ENCODE measurements at regions not wholly inside any gene's neighbourhood (a gene's known extent, or its start where the extent isn't known, plus 50 kb on each side); places are given as distances from the start of the nearest gene placed in this dataset.

- DNase-seq (ENCODE audit: low read depth, low spot score): no peak
- ChIA-PET CTCF (interaction anchor here (1.5 kb wide), 1 partner anchor 46 kb away, joined by 4 read pairs; no protein-coding TSS in a partner anchor), POLR2A (no interaction called here)
- Histone ChIP-seq H3K27ac (ENCODE audit: low read depth, low read length) (no peak overlapping the region), H3K4me3 (ENCODE audit: low read depth, low read length) (no peak overlapping the region), H3K27me3 (ENCODE audit: control insufficient read depth, insufficient read depth, low read length) (no peaks in the 10 kb centered on the region), H3K9me3 (ENCODE audit: control insufficient read depth, insufficient read depth, low read length) (no peaks in the 10 kb centered on the region)
- no peak for TF ChIP-seq CTCF (IDR thresholded peaks at IDR 0.05; ENCODE audit: low read depth, low read length)
Measured at GRCh38 chr2:176409671-176410070, 140.4 kb downstream of the MTX2 start.

GRCh38 chr2:176412136-176412535 is 142.9 kb downstream of the MTX2 start:
- Histone ChIP-seq H3K4me3 (ENCODE audit: low read depth, low read length) (no peak overlapping the region), H3K27ac (ENCODE audit: low read depth, low read length) (no peak overlapping the region), H3K27me3 (ENCODE audit: control insufficient read depth, insufficient read depth, low read length) (no peaks in the 10 kb centered on the region), H3K9me3 (ENCODE audit: control insufficient read depth, insufficient read depth, low read length) (no peaks in the 10 kb centered on the region)
- CTCF ChIA-PET: no interaction called here
- POLR2A ChIA-PET: no interaction called here
- TF ChIP-seq CTCF (IDR thresholded peaks at IDR 0.05; ENCODE audit: low read depth, low read length): no peak
- no peak for DNase-seq (ENCODE audit: low read depth, low spot score)

GRCh38 chr2:176413786-176414185 is 144.5 kb downstream of the MTX2 start:
- Histone ChIP-seq H3K27ac (ENCODE audit: low read depth, low read length) (no peak overlapping the region), H3K9me3 (ENCODE audit: control insufficient read depth, insufficient read depth, low read length) (no peaks in the 10 kb centered on the region), H3K27me3 (ENCODE audit: control insufficient read depth, insufficient read depth, low read length) (no peaks in the 10 kb centered on the region), H3K4me3 (ENCODE audit: low read depth, low read length) (no peak overlapping the region)
- no peak for TF ChIP-seq CTCF (IDR thresholded peaks at IDR 0.05; ENCODE audit: low read depth, low read length)
- no peak for DNase-seq (ENCODE audit: low read depth, low spot score)
- POLR2A ChIA-PET: no interaction called here
- CTCF ChIA-PET: no interaction called here

- no peaks in the 10 kb centered on the region for H3K27me3 ChIP-seq (ENCODE audit: control insufficient read depth, insufficient read depth, low read length)
- DNase-seq (ENCODE audit: low read depth, low spot score): no peak
- H3K27ac ChIP-seq (ENCODE audit: low read depth, low read length): no peak overlapping the region
- no peaks in the 10 kb centered on the region for H3K9me3 ChIP-seq (ENCODE audit: control insufficient read depth, insufficient read depth, low read length)
- CTCF ChIA-PET: no interaction called here
- POLR2A ChIA-PET: no interaction called here
- H3K4me3 ChIP-seq (ENCODE audit: low read depth, low read length): no peak overlapping the region
- no peak for TF ChIP-seq CTCF (IDR thresholded peaks at IDR 0.05; ENCODE audit: low read depth, low read length)
Measured at GRCh38 chr2:176414641-176415040, 145.4 kb downstream of the MTX2 start.

- CTCF ChIA-PET: no interaction called here
- POLR2A ChIA-PET: no interaction called here
- Histone ChIP-seq H3K27me3 (ENCODE audit: control insufficient read depth, insufficient read depth, low read length) (no peaks in the 10 kb centered on the region), H3K9me3 (ENCODE audit: control insufficient read depth, insufficient read depth, low read length) (no peaks in the 10 kb centered on the region), H3K4me3 (ENCODE audit: low read depth, low read length) (no peak overlapping the region), H3K27ac (ENCODE audit: low read depth, low read length) (no peak overlapping the region)
- no peak for TF ChIP-seq CTCF (IDR thresholded peaks at IDR 0.05; ENCODE audit: low read depth, low read length)
- no peak for DNase-seq (ENCODE audit: low read depth, low spot score)
Measured at GRCh38 chr2:176415174-176415895, 146.1 kb downstream of the MTX2 start.

Data from AG04450 (cell line).